HG03469 (cell line): ENCODE measurements at regions not wholly inside any gene's neighbourhood (a gene's known extent, or its start where the extent isn't known, plus 50 kb on each side); places are given as distances from the start of the nearest gene placed in this dataset.
"Not testable (repeated sequence)": the region's sequence is repeated elsewhere in the genome, so short reads cannot be mapped to it uniquely, and the experiment has no call there.

ENCODE experiments used
- ATAC-seq: cut with Tn5 transposase; IDR thresholded peaks from one replicate; pipeline ENCODE4 v1.9.1; 2021; ENCODE audit warnings: mild to moderate bottlenecking, moderate library complexity, moderate number of reproducible peaks; ENCODE audit not compliant: unreplicated experiment

DNA sequence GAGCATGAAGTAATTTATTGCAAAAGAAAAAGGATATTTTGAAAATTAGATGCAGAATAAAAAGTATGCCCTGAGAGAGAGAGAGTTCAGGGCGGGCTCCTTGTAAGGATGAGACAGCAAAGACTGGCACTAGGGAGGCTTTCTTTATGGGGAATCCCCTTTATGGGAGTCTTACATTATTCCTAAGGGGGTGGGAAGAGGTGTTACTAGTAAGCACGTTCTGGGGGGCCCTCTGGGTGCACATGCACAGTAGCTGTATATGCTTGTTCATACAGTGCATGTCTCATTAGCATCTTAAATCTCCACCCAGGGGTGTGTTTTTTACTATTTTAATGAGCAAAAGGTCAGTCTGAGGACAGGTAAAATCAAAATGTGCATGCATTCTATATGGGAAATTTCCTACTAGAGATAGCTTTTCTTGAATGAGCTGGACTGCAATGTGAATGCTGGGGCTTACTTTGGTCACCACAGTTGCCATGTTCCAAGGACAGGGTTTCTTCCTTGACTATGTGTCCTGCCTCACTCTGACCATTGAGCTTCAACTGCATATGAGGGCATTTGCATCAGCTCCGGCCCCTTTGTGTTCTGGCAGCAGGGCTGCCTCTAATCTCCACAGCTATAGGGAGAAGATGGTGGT, 614.1 kb downstream of the NUF2 start:
- ATAC-seq: no peak

DNA sequence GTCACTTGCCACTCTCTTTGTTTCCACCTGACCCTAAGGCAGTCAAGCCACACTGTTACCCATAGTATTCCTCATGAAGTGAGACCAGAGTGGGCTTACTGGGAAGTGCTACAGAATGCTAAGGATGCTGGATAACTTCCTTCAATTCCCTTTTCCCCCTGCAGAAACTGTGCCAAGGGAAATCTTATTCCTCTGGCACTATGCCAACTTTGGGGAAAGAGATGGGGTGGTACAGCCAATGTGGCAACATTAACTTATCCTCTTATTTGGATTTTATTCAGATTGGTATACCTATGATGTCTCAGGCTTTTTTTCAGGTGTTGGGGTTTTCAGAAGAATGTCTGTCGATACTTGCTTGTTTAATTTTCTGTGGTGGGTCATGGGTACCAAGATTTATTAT, 599.4 kb upstream of the PBX1 start:
- no peak for ATAC-seq

GRCh38 chr1:163970151-163970550, 588.8 kb upstream of the PBX1 start:
- no peak for ATAC-seq

DNA sequence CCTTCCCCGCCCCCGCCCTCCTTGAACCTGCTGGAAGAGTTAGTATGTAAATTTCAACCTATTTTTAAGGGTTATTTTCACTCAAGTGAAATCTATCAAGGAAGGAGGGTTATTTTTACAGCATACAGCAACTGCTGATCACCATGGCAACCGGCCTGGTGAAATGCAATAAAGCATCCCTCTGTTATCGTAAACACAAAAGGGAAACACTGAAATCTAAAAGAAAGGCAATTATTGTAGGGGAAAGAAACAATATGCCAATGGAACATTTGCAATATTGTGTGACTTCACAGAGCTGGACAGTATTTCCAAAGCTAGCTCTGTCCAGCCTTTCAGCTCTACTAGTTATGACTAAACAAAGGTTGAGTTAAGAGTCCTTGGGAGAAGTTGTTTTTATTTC, 588.3 kb upstream of the PBX1 start:
- no peak for ATAC-seq

DNA sequence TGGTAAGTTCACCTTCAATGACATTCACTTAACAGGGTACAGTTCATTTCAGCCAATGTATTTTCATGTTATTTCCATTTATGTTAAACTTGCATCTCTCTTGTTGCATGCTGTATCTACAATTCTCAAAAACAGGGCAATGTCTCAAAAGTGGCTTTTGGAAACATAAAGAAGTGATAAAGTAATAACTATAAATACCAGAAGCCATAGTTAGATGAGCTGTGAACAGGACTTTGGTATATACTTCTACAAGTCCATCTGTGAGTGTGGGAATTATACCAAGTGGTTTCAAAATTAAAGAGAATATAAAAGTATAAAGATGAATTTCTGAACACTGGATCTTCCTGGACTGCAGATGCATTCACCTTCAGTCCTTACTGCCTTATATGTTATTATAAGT, 585.4 kb upstream of the PBX1 start:
- ATAC-seq: no peak

DNA sequence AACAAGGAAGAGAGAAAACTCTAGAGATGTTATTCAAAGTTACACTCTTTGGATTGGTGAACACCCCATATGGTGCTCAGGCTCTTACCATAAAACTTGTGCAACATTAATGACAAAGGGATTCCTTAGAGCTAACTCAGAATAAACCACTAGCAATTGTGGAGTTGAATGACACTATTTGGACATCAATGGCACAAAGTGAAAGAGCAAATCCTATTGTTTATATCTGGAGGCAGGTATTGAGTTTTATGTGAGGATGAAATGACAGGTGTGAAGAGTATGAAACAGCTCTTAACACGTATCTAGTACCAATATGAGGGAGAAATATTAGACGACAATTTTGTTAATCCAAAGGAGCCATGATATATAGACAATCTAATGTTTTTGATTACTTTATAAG, 584.9 kb upstream of the PBX1 start:
- no peak for ATAC-seq

DNA sequence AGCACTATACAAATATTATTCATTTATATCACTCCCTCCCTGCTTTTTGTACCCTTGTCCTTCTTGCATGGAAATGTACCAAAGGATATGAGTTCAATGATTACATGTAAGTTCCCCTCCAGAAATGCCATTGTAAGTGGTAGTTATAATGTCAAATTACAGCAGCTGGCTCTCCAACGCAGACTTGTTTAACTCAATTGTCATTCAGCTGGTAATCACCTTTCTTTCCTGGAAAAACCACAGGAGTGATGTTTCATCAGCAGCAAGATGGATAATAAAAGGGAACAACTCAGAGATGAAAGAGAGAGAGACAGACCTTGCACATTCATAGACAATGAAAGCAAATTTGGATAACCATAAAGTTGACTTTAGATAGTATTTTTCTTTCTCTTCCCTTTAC, 578.6 kb upstream of the PBX1 start:
- ATAC-seq: no peak

GRCh38 chr1:163981500-163982030, 577.4 kb upstream of the PBX1 start:
- ATAC-seq: no peak

GRCh38 chr1:163983097-163983496, 575.9 kb upstream of the PBX1 start:
- ATAC-seq: no peak

- no peak for ATAC-seq
These were observed 573.3 kb upstream of the PBX1 start for GRCh38 chr1:163985700-163986099.

- ATAC-seq: no peak
These were observed 559.9 kb upstream of the PBX1 start for GRCh38 chr1:163999131-163999530.

DNA sequence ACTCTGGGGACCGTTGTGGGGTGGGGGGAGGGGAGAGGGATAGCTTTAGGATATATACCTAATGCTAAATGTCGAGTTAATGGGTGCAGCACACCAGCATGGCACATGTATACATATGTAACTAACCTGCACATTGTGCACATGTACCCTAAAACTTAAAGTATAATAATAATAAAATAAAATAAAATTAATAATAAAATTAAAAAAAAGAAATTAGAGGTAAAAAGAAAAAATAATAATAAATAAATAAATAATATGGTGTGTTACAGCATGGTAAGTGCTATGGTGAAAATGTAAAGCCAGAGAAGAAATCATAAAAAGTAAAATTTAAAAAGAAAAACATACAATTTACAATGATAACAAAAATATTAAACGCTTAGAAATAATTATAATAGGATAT, 552.8 kb upstream of the PBX1 start:
- not testable (repeated sequence) for ATAC-seq

DNA sequence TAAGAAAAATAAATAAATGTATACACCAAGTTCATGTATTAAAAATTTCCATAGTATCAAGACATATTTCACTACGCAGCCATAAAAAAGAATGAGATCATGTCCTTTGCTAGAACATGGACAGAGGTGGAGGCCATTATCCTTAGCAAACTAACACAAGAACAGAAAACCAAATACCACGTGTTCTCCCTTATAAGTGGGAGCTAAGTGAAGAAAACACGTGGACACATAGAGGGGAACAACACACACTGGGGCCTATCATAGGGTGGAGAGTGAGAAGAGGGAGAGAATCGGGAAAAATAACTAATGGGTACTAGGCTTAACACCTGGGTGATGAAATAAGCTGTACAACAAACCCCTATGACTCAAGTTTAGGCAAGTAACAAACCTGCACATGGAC, 552.4 kb upstream of the PBX1 start:
- ATAC-seq: no peak

GRCh38 chr1:164017239-164017638, 541.7 kb upstream of the PBX1 start:
- ATAC-seq: no peak

DNA sequence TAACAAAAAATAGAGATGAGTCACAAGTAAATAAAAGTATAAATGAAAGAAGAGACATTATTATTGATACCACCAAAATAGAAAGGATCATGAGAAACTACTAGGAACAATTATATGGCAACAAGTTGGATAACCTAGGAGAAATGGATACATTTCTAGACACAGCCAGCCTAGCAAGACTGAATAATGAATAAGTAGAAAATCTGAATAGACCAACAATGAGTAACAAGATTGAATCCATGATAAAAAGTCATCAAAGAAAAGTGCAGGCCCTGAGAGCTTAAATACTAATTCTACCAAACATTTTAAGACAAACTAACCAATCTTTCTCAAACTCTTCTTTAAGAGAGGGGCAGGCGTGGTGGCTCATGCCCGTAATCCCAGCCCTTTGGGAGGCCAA, 538.6 kb upstream of the PBX1 start:
- no peak for ATAC-seq

DNA sequence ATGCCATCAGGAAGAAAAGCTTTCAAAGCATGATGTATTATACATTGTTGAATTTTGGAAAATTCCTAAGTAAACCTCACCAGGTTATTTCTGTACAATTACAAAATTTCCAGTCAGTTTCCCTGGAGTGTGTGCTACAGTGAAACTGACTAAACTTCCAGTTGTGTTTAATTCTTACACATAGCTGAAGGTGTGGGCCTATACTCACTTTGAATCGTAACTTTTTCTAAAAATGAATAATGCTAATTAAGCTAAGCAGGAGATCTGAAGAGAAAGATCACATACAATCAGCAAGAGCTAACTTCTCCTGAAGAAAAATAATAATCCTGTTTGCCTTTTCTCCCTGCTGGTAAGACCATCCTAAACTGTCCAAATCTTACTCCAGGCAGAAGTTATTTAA, 537.2 kb upstream of the PBX1 start:
- ATAC-seq: no peak

DNA sequence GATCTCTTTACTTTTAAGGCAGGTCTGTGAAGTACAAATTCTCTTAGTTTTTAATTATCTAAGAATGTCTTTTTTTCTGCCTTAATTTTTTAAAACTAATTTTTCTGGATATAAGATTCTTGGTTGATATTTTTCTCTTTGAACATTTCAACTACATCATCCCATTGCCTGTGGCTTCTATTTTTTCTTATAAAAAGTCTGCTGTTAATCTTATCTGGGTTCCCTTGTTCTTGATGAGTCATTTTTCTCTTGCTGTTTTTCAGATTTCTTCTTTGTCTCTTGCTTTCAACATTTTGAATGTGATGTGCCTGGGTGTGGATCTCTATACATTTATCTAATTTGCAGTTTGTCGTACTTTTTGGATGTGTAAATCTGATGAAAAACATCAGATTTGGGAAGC, 525.2 kb upstream of the PBX1 start:
- no peak for ATAC-seq

GRCh38 chr1:164040754-164041153, 518.2 kb upstream of the PBX1 start:
- no peak for ATAC-seq

- ATAC-seq: no peak
These were observed 507.2 kb upstream of the PBX1 start for GRCh38 chr1:164051782-164052181.

DNA sequence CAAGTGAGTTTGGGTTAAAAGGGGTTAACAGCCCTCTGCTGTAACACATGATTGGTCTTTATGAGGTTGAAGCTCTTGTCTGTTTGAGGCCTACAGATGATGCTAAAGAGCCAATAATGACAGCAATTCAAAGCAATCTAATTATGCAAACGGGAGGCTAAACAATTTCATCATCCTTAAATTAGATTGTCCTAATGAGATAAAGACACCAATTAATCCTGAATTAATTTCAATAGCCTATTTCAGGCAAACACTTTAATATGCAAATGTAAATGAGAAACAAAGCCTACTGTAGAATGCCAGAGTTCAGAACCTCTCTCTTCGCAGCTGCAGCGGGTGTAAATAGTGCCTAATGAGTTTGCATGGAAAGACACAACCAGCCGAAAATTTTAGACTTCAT, 504.7 kb upstream of the PBX1 start:
- no peak for ATAC-seq

DNA sequence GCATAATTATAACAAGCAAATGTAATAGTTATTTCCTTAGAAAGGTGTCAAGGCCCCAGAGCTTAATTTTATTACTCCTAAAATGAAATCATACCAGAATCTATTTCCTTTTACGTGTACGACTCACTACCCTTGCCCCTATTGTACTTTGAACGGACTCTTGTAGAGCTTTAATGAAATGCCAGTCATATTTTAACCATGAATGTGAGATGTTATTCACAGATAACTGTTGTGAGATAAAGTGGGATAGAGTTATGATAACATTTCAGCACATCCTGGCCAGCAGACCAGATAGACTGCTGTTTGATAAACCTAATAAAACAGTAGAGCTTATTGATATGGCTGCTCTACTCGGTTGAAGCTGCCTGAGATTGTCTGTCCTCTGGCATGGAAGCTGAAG, 500.8 kb upstream of the PBX1 start:
- ATAC-seq: no peak

- no peak for ATAC-seq
These were observed 497.5 kb upstream of the PBX1 start for GRCh38 chr1:164061528-164061927.

DNA sequence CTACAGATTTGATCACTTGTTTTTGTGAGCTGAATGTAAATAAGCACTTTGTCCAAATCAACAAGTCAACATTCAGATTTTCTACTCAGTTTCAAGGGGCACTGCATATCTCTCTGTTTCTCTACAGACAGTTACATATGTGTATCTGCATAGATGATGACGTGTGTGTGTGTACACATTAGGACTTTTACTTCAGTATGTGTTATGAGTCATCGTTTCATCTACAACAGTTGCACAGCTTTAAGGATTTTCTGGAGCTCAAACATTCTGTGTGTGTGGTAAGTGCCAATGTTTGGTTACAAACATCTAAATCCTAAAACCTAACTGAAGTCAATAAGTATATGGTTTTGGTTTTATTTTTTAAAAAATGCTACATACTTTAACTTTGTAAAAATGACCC, 494.5 kb upstream of the PBX1 start:
- ATAC-seq: no peak
